ENCODE measurements at regions not wholly inside any gene's neighbourhood (a gene's known extent, or its start where the extent isn't known, plus 50 kb on each side); places are given as distances from the start of the nearest gene placed in this dataset.

DNA sequence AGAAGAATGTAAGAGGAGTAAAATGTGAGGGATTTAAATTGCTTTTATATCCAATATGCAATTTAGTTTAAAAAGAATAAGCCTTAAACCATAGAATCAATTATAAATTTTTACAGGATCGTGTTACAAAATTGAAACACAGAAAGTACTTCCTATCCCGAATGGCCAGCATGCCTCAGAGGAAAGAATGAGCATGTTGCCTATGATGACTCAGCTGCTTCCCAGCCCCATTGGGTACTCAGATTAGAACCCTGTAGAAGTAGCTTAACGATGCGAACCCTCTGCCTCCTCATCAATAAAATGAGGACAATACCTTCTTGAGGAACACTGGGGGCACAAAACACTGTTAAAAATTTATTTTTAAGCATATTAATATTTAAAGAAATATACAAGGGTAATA lies 113.4 kb upstream of the CDK1 start:
- no peak overlapping the region for H3K4me3 Mint-ChIP-seq
- Histone ChIP-seq H3K36me3 (ENCODE audit: insufficient read depth, low read length) (no peaks in the 10 kb centered on the region), H3K9me3 (ENCODE audit: low read length) (no peaks in the 10 kb centered on the region), H3K4me3 (ENCODE audit: low read length) (no peak overlapping the region), H3K4me1 (ENCODE audit: insufficient read depth, low read length) (peaks cover 5% of the 10 kb centered on the region), H3K27ac (ENCODE audit: low read depth, low read length) (no peak overlapping the region), H3K27me3 (ENCODE audit: insufficient read depth, low read length, poor library complexity, severe bottlenecking) (no peaks in the 10 kb centered on the region)
- peaks cover 1 to 65% (median 3%) of the 10 kb centered on the region in 3 donors for H3K4me1 Mint-ChIP-seq
- no peaks in the 10 kb centered on the region for H3K9me3 Mint-ChIP-seq
- H3K27ac Mint-ChIP-seq = no peak overlapping the region
- H3K36me3 Mint-ChIP-seq = peaks cover 0 to 3% (median 0%) of the 10 kb centered on the region in 3 donors
- ChIA-PET POLR2A (no interaction called here), CTCF (no interaction called here)
- peaks cover 0 to 15% of the 10 kb centered on the region in 2 donors for H3K27me3 Mint-ChIP-seq
- DNase-seq = no peak

DNA sequence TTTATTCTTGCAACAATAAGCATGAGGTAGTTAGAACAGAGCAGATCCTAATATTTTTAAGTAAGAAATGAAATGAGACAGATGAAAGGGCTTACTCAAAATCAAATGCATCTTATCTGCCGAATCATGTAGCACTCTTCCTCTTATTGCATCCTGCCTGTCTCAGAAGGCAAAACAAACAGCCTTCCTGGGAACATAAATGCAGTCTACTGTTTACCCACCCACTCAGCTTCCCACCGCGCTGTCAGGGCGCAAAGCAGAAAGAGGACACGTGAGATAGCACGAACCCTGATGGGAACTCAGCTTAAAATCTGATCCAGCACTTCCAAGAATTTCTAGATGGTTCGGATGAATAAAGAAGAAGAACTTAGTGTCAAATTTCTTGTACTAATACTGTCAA lies 114.4 kb upstream of the CDK1 start:
- H3K27ac Mint-ChIP-seq = no peak overlapping the region
- Histone ChIP-seq H3K36me3 (ENCODE audit: insufficient read depth, low read length) (no peaks in the 10 kb centered on the region), H3K4me3 (ENCODE audit: low read length) (no peak overlapping the region), H3K4me1 (ENCODE audit: insufficient read depth, low read length) (peaks cover 5% of the 10 kb centered on the region), H3K27ac (ENCODE audit: low read depth, low read length) (no peak overlapping the region), H3K9me3 (ENCODE audit: low read length) (no peaks in the 10 kb centered on the region), H3K27me3 (ENCODE audit: insufficient read depth, low read length, poor library complexity, severe bottlenecking) (no peaks in the 10 kb centered on the region)
- peaks cover 1 to 59% (median 3%) of the 10 kb centered on the region in 3 donors for H3K4me1 Mint-ChIP-seq
- H3K36me3 Mint-ChIP-seq = peaks cover 0 to 3% (median 0%) of the 10 kb centered on the region in 3 donors
- peaks cover 0 to 3% (median 0%) of the 10 kb centered on the region in 5 donors for H3K9me3 Mint-ChIP-seq
- ChIA-PET CTCF (no interaction called here), POLR2A (no interaction called here)
- H3K4me3 Mint-ChIP-seq = no peak overlapping the region
- no peak for DNase-seq
- H3K27me3 Mint-ChIP-seq = peaks cover 0 to 18% of the 10 kb centered on the region in 2 donors

DNA sequence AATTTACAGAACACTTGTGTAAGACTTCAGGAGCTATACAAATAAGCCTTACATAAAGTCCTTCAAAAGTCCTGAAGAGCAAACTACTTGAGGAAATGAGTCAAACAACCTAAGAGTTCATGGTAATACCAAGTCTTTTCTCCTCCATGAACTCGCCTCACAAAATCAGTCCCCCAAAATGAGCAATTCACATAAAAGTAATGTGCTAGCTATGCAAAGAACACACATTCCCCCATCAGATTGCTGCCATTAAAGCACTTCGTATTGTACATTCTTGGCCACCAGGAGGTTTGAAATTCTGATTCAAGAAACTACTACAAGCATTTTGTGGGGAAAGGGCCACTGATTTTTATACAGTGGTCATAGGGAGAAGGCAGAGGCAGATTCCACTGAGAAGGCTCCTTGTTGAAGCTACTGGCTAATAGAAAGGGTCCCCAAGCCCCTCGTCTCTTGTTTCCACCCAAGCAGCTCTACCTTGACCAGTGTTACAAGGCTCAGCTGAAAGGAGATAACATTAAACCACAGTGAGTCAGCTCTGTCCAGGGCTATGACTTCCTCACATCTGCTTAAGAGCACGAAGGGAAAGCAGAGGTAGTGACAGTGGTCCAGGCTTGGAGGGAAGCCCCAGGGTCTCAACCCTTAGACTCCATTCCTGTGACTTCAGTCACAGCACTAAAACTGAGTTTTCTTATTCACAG lies 115.2 kb upstream of the CDK1 start:
- Histone ChIP-seq H3K9me3 (ENCODE audit: low read length) (no peaks in the 10 kb centered on the region), H3K36me3 (ENCODE audit: insufficient read depth, low read length) (no peaks in the 10 kb centered on the region), H3K27ac (ENCODE audit: low read depth, low read length) (no peak overlapping the region), H3K4me3 (ENCODE audit: low read length) (no peak overlapping the region), H3K27me3 (ENCODE audit: insufficient read depth, low read length, poor library complexity, severe bottlenecking) (no peaks in the 10 kb centered on the region), H3K4me1 (ENCODE audit: insufficient read depth, low read length) (peaks cover 5% of the 10 kb centered on the region)
- Mint-ChIP-seq H3K36me3 (peaks cover 0 to 5% (median 0%) of the 10 kb centered on the region in 3 donors), H3K27me3 (peaks cover 0 to 20% of the 10 kb centered on the region in 2 donors), H3K4me1 (peaks cover 1 to 55% (median 3%) of the 10 kb centered on the region in 3 donors), H3K4me3 (no peak overlapping the region), H3K27ac (no peak overlapping the region), H3K9me3 (peaks cover 0 to 5% (median 0%) of the 10 kb centered on the region in 5 donors)
- no peak for DNase-seq
- POLR2A ChIA-PET = interaction anchor here (0.6 kb wide), 1 partner anchor 85 kb away, joined by 3 read pairs; no protein-coding TSS in a partner anchor
- CTCF ChIA-PET = no interaction called here

DNA sequence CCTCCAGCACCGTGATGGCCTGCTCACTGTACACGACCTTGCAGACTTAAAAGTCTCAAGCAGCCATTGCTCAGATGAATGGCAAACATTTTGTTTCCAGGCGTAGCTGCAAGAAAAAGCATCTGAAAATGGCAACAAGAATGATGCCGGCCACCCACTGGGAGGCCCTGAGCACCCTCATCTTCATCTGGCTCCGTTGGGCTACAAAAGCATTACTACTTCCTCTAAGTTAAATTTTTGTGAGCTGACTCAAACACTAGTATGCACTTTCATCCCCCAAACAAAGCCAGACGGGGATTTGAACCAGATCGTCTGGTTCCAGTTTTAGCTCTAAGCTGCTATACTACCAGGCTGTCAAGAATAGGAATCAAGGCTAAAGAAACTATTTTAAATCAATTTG lies 116.6 kb upstream of the CDK1 start:
- H3K27me3 ChIP-seq (ENCODE audit: insufficient read depth, low read length, poor library complexity, severe bottlenecking) = no peaks in the 10 kb centered on the region
- Mint-ChIP-seq H3K27me3 (peaks cover 3 to 25% of the 10 kb centered on the region in 2 donors), H3K9me3 (peaks cover 0 to 5% (median 0%) of the 10 kb centered on the region in 5 donors), H3K4me3 (no peak overlapping the region), H3K27ac (no peak overlapping the region), H3K36me3 (peaks cover 0 to 8% (median 0%) of the 10 kb centered on the region in 3 donors), H3K4me1 (peaks cover 1 to 54% (median 3%) of the 10 kb centered on the region in 3 donors)
- no peak for DNase-seq
- no peaks in the 10 kb centered on the region for H3K36me3 ChIP-seq (ENCODE audit: insufficient read depth, low read length)
- ChIA-PET CTCF (no interaction called here), POLR2A (no interaction called here)
- H3K9me3 ChIP-seq (ENCODE audit: low read length) = no peaks in the 10 kb centered on the region
- peaks cover 5% of the 10 kb centered on the region for H3K4me1 ChIP-seq (ENCODE audit: insufficient read depth, low read length)
- no peak overlapping the region for H3K4me3 ChIP-seq (ENCODE audit: low read length)
- no peak overlapping the region for H3K27ac ChIP-seq (ENCODE audit: low read depth, low read length)

DNA sequence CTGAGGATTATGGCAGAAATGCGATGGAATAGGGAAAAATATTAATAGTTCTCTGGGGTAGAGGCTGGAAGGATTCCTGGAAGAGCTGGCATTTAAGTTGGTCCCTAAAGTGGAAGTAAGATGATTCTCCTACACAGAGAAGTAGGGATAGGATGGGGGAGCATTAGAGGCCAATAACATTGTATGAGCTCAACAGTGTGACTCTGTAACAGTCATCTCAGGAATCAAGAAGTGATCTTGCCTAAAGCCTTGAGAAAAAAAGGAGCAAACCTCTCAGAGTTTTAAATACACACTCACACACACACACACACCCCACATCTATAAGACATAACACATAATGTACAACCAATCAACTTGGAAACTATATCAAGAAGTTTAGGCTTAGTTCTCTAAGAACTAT lies 117.7 kb upstream of the CDK1 start:
- Mint-ChIP-seq H3K4me3 (no peak overlapping the region), H3K9me3 (peaks cover 0 to 5% (median 0%) of the 10 kb centered on the region in 5 donors), H3K27me3 (peaks cover 4 to 25% of the 10 kb centered on the region in 2 donors), H3K27ac (peak overlapping the region in 1 of 8 donors; percentile 7), H3K4me1 (peaks cover 1 to 47% (median 3%) of the 10 kb centered on the region in 3 donors), H3K36me3 (peaks cover 0 to 8% (median 0%) of the 10 kb centered on the region in 3 donors)
- ChIA-PET POLR2A (no interaction called here), CTCF (interaction anchor here (1.4 kb wide), 1 partner anchor 11 kb away, joined by 3 read pairs; no protein-coding TSS in a partner anchor)
- Histone ChIP-seq H3K36me3 (ENCODE audit: insufficient read depth, low read length) (no peaks in the 10 kb centered on the region), H3K9me3 (ENCODE audit: low read length) (no peaks in the 10 kb centered on the region), H3K4me1 (ENCODE audit: insufficient read depth, low read length) (peaks cover 5% of the 10 kb centered on the region), H3K27me3 (ENCODE audit: insufficient read depth, low read length, poor library complexity, severe bottlenecking) (no peaks in the 10 kb centered on the region), H3K4me3 (ENCODE audit: low read length) (no peak overlapping the region), H3K27ac (ENCODE audit: low read depth, low read length) (no peak overlapping the region)
- DNase-seq = no peak

DNA sequence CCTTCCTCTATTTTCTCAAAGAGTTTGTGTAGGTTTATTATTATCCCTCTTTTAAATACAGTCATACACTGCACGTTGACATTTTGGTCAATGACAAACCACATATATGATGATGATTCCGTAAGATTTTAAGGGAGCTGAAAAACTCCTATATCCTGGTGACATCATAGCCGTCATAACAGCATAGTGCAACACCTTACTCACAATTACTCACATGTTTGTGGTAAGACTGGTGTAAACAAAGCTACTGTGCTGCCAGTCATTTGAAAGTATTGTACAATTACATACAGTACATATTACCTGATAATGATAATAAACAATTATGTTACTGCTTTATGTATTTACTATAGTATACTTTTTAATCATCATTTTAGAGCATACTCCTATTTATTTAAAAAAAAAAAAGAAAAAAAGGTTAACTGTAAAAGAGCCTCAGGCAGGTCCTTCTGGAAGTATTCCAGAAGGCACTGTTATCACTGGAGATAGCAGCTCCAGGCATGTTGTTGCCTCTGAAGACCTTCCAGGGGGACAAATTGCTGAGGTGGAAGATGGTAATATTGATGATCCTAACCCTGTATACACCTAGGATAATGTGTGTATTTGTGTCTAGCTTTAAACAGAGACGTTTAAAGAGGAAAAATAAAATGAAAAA lies 123.3 kb upstream of the CDK1 start:
- Mint-ChIP-seq H3K4me3 (no peak overlapping the region), H3K27ac (no peak overlapping the region), H3K36me3 (peaks cover 0 to 6% (median 0%) of the 10 kb centered on the region in 3 donors), H3K4me1 (peaks cover 0 to 30% (median 0%) of the 10 kb centered on the region in 3 donors), H3K27me3 (peaks cover 4 to 10% of the 10 kb centered on the region in 2 donors), H3K9me3 (peaks cover 0 to 5% (median 0%) of the 10 kb centered on the region in 5 donors)
- Histone ChIP-seq H3K27ac (ENCODE audit: low read depth, low read length) (no peak overlapping the region), H3K36me3 (ENCODE audit: insufficient read depth, low read length) (no peaks in the 10 kb centered on the region), H3K27me3 (ENCODE audit: insufficient read depth, low read length, poor library complexity, severe bottlenecking) (no peaks in the 10 kb centered on the region), H3K4me3 (ENCODE audit: low read length) (no peak overlapping the region), H3K9me3 (ENCODE audit: low read length) (no peaks in the 10 kb centered on the region), H3K4me1 (ENCODE audit: insufficient read depth, low read length) (peaks cover 8% of the 10 kb centered on the region)
- ChIA-PET CTCF (no interaction called here), POLR2A (no interaction called here)
- no peak for DNase-seq

DNA sequence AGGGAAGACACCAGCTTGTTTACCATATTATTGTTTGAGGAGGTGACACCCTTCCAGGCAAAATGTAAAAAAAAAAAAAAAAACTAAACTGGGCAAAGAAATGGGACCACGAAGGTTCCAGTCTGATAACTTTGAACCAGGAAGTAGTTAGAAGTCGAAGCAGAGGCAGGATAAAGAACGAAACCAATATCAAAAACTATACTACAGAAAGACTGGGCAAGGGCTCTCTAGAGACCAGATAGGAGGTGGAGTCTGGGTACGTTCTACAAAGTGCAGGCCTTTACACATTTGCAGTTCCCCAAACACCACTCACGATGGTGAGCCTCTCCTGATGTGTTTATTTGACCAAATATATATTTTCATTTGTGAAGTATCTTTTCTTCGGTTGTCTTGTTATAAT lies 125.7 kb upstream of the CDK1 start:
- Histone ChIP-seq H3K4me1 (ENCODE audit: insufficient read depth, low read length) (peaks cover 14% of the 10 kb centered on the region), H3K27ac (ENCODE audit: low read depth, low read length) (no peak overlapping the region), H3K27me3 (ENCODE audit: insufficient read depth, low read length, poor library complexity, severe bottlenecking) (no peaks in the 10 kb centered on the region), H3K9me3 (ENCODE audit: low read length) (no peaks in the 10 kb centered on the region), H3K36me3 (ENCODE audit: insufficient read depth, low read length) (no peaks in the 10 kb centered on the region), H3K4me3 (ENCODE audit: low read length) (no peak overlapping the region)
- no peak overlapping the region for H3K4me3 Mint-ChIP-seq
- POLR2A ChIA-PET = no interaction called here
- no peak for DNase-seq
- CTCF ChIA-PET = interaction anchor here (0.7 kb wide), 1 partner anchor 1036 kb away, joined by 3 read pairs; no protein-coding TSS in a partner anchor
- H3K27ac Mint-ChIP-seq = peak overlapping the region in 1 of 8 donors; percentile 9
- no peaks in the 10 kb centered on the region for H3K9me3 Mint-ChIP-seq
- H3K4me1 Mint-ChIP-seq = peaks cover 0 to 42% (median 3%) of the 10 kb centered on the region in 3 donors
- H3K27me3 Mint-ChIP-seq = peaks cover 3 to 4% of the 10 kb centered on the region in 2 donors
- peaks cover 0 to 3% (median 0%) of the 10 kb centered on the region in 3 donors for H3K36me3 Mint-ChIP-seq

DNA sequence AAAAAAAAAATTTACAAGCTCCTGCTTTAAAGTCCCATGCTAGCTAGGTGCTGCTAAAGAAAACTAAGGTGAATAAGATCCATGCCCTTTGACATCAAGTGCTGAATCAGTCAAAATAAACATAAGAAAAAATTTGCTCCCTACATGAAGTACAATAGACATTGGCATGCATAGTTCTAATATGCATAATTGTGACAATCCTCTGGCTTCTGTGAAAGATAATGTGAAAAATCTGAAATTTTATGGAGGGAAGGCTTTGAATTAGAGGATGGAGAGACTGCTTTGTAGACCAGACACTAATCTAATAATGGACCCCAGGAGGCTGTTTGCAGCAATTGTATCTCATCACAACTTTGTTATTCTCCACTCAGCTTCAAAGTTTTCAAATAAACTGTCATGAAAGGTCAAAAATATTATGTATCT lies 127.9 kb upstream of the CDK1 start:
- ChIA-PET POLR2A (no interaction called here), CTCF (interaction anchor here (1.0 to 3.4 kb wide), 3 partner anchors 14 to 1025 kb away, joined by 3 to 12 read pairs (median 3); no protein-coding TSS in a partner anchor)
- Mint-ChIP-seq H3K9me3 (no peaks in the 10 kb centered on the region), H3K4me3 (no peak overlapping the region), H3K27ac (peak overlapping the region in 3 of 8 donors; percentile 4 to 83 (median 19)), H3K36me3 (no peaks in the 10 kb centered on the region), H3K4me1 (peaks cover 0 to 50% (median 5%) of the 10 kb centered on the region in 3 donors), H3K27me3 (no peaks in the 10 kb centered on the region)
- peaks cover 14% of the 10 kb centered on the region for H3K4me1 ChIP-seq (ENCODE audit: insufficient read depth, low read length)
- no peaks in the 10 kb centered on the region for H3K36me3 ChIP-seq (ENCODE audit: insufficient read depth, low read length)
- H3K9me3 ChIP-seq (ENCODE audit: low read length) = no peaks in the 10 kb centered on the region
- H3K27ac ChIP-seq (ENCODE audit: low read depth, low read length) = no peak overlapping the region
- no peak for DNase-seq
- H3K27me3 ChIP-seq (ENCODE audit: insufficient read depth, low read length, poor library complexity, severe bottlenecking) = no peaks in the 10 kb centered on the region
- H3K4me3 ChIP-seq (ENCODE audit: low read length) = no peak overlapping the region
